Lower leg skin (tissue), 4 donors: ENCODE measurements at regions not wholly inside any gene's neighbourhood (a gene's known extent, or its start where the extent isn't known, plus 50 kb on each side); places are given as distances from the start of the nearest gene placed in this dataset.

Source experiments
- DNase-seq, 2 donors: peaks; one replicate each; pipeline ENCODE4 v3.0.0-alpha.2; 2019; ENCODE audit warnings: low spot score in 2 of 2
- H3K4me3 ChIP-seq: fragments of 200-600 bp; sonication (generic); 2 replicates; pipeline ENCODE4 v1.5.1; 2017; ENCODE audit warnings: mild to moderate bottlenecking, low read depth; ENCODE audit not compliant: poor library complexity, severe bottlenecking
- CTCF ChIP-seq, 3 donors: fragments of 450-650 bp; IDR thresholded peaks; one replicate each; pipeline ENCODE4 v1.5.1; 2016; ENCODE audit warnings: antibody characterized with exemption in 3 of 3, mild to moderate bottlenecking in 3 of 3, moderate library complexity in 2 of 3
- POLR2A ChIP-seq, 2 donors: fragments of 450-650 bp; IDR thresholded peaks; one replicate each; pipeline ENCODE4 v1.6.1; 2016 to 2017; ENCODE audit warnings: antibody characterized with exemption in 2 of 2, mild to moderate bottlenecking in 1 of 2, moderate library complexity in 1 of 2
- WGBS, 2 donors: methylation state at CpG; one replicate each; pipeline ENCODE4 v1.1.5; 2018; 5-methylcytosine and 5-hydroxymethylcytosine counted together
- intact Hi-C: fragments of 100-400 bp; cut with DNase I; formaldehyde crosslinking; loops from one replicate; pipeline ENCODE4 v1.15.0; 2023; ENCODE audit warnings: low total_unique reads

DNA sequence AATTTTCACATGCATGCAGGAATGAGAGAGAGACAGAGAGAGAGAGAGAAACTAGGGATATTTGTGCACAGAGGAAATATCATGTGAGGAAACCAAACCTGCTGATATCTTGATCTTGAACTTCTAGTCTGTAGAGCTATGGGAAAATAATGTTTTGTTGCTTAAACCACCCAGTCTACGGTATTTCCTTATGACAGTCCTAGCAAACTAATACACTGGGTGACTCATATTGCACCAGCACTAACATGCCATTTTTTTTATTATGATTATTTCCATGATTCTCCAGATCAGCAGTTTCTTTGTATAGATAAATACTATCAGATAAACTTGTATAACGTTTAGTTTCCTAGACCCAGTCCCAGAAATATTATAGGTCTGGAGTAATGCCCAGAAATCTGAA lies 1259.0 kb downstream of the ZPLD1 start:
- H3K4me3 ChIP-seq, result no peak overlapping the region
- 37 to 39% methylated on average over 2 of the region's 2 CpGs for WGBS, 2 donors
- DNase-seq, result no peak
- TF ChIP-seq CTCF (IDR thresholded peaks at IDR 0.05) (no peak), POLR2A (IDR thresholded peaks at IDR 0.05) (no peak)
- intact Hi-C loops, result no loop called here

GRCh38 chr3:103698646-103699045 lies 1263.8 kb downstream of the ZPLD1 start:
- 92 to 93% methylated on average over 1 of the region's 1 CpG for WGBS, 2 donors
- no peak overlapping the region for H3K4me3 ChIP-seq
- no peak for DNase-seq
- intact Hi-C loops, result no loop called here
- TF ChIP-seq POLR2A (IDR thresholded peaks at IDR 0.05), result no peak
- TF ChIP-seq CTCF (IDR thresholded peaks at IDR 0.05), result no peak

DNA sequence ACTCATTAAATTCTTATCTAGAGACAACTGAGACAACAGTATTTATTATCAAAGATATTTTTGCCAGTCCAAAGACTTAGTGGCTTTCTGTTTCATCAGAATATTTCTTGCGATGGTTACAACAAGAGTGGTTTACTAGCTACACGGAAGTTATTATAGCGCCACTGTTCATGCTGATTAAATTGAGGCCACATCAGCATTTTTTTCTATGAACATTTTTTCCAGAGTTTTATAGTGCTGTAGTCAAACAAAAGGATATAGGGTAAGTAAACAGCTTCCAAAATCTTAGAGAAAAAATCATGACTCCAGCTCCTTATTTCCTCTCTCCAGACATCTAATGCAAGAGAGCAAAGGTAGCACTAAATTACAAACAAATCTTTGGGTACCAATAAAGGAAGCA lies 1264.4 kb downstream of the ZPLD1 start:
- TF ChIP-seq CTCF (IDR thresholded peaks at IDR 0.05) (no peak), POLR2A (IDR thresholded peaks at IDR 0.05) (no peak)
- H3K4me3 ChIP-seq, result no peak overlapping the region
- intact Hi-C loops, result no loop called here
- WGBS, 2 donors, result 87 to 92% methylated on average over 3 of the region's 3 CpGs
- no peak for DNase-seq

GRCh38 chr3:103705641-103706040 lies 1270.8 kb downstream of the ZPLD1 start:
- intact Hi-C loops, result no loop called here
- DNase-seq, result no peak
- TF ChIP-seq CTCF (IDR thresholded peaks at IDR 0.05) (no peak), POLR2A (IDR thresholded peaks at IDR 0.05) (no peak)
- 40 to 54% methylated on average over 2 of the region's 2 CpGs for WGBS, 2 donors
- no peak overlapping the region for H3K4me3 ChIP-seq

- DNase-seq, result no peak
- TF ChIP-seq POLR2A (IDR thresholded peaks at IDR 0.05) (no peak), CTCF (IDR thresholded peaks at IDR 0.05) (no peak)
- intact Hi-C loops, result no loop called here
- H3K4me3 ChIP-seq, result no peak overlapping the region
- WGBS, 2 donors, result 45 to 63% methylated on average over 1 of the region's 1 CpG
Observed at GRCh38 chr3:103706671-103707070, 1271.9 kb downstream of the ZPLD1 start.

GRCh38 chr3:103711670-103712069 lies 1276.9 kb downstream of the ZPLD1 start:
- H3K4me3 ChIP-seq, result no peak overlapping the region
- TF ChIP-seq POLR2A (IDR thresholded peaks at IDR 0.05) (no peak), CTCF (IDR thresholded peaks at IDR 0.05) (no peak)
- intact Hi-C loops, result no loop called here
- DNase-seq, result no peak
- 86 to 89% methylated on average over 5 of the region's 5 CpGs for WGBS, 2 donors
